GM12891 (cell line): ENCODE measurements at regions not wholly inside any gene's neighbourhood (a gene's known extent, or its start where the extent isn't known, plus 50 kb on each side); places are given as distances from the start of the nearest gene placed in this dataset.

Experiments
- POLR2A ChIP-seq: IDR thresholded peaks from 2 replicates; pipeline ENCODE4 v1.6.1; 2011; ENCODE audit warnings: low read depth, low read length, control low read depth
- POLR2AphosphoS5 ChIP-seq: IDR thresholded peaks from 2 replicates; pipeline ENCODE4 v1.6.1; 2011; ENCODE audit warnings: low read depth, low read length, control low read depth
- POU2F2 ChIP-seq: IDR thresholded peaks from 2 replicates; pipeline ENCODE4 v1.6.1; 2011; ENCODE audit warnings: low read depth, mild to moderate bottlenecking, control low read depth, low read length, moderate library complexity
- SPI1 ChIP-seq: IDR thresholded peaks from 2 replicates; pipeline ENCODE4 v1.6.1; 2011; ENCODE audit warnings: low read depth, low read length, control low read depth
- TAF1 ChIP-seq: IDR thresholded peaks from 2 replicates; pipeline ENCODE4 v1.6.1; 2011; ENCODE audit warnings: low read depth, low read length, control low read depth

GRCh38 chr11:8814209-8814922 lies 96.6 kb upstream of the AKIP1 start:
- TF ChIP-seq TAF1 (no peak), POLR2A (no peak), POLR2AphosphoS5 (no peak), SPI1 (no peak), POU2F2 (no peak)
